ENCODE measurements at regions not wholly inside any gene's neighbourhood (a gene's known extent, or its start where the extent isn't known, plus 50 kb on each side); places are given as distances from the start of the nearest gene placed in this dataset.

DNA sequence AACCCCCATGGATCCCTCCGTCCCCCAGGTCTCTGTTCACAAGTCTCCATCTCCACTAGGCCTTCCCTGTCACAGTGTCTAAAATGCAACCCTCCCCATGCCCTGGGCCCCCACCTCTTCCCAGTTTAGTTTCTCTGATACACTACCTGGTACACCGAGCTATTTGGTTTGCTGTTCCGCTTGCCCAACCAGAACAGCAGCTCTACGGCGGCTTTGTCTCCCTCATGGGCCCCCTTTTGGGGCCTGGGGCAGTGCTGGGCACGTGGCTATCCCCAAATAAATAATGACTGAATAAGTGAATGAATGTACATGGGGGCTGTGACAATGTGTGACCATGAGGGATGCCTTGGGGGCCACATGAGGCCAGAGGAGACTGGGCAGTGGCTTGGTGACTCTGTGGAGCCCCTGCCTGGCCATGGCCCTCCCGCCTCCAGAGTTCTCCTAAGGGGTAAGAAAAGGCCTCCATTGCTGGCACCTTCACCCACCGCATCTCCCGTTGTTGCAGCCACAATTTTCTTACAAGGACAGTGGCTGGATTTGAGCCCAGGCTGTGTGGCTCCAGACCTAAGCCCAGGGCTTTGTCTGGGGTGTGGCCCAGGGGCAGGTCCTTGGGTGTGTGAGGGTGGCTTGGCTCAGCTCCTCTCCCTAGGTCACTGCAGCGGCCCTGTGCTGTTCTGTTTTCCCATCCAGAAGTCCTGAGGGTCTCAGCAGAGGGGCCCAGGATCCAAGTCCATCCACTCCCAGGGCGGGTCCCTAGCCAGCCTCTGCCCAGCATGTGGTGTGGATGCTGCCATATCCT, 408.5 kb upstream of the SULF2 start:
- no peaks in the 10 kb centered on the region for H3K36me3 ChIP-seq
- peaks cover 0 to 41% of the 10 kb centered on the region in 2 donors for H3K27me3 ChIP-seq
- intact Hi-C loops (cut with DNase I; ENCODE audit: low total_unique reads) = no loop called here
- H3K4me3 ChIP-seq = no peak overlapping the region
- no peaks in the 10 kb centered on the region for H3K9me3 ChIP-seq
- no peaks in the 10 kb centered on the region for H3K4me1 ChIP-seq
- no peak overlapping the region for H3K27ac ChIP-seq
- TF ChIP-seq, protein P1, sequence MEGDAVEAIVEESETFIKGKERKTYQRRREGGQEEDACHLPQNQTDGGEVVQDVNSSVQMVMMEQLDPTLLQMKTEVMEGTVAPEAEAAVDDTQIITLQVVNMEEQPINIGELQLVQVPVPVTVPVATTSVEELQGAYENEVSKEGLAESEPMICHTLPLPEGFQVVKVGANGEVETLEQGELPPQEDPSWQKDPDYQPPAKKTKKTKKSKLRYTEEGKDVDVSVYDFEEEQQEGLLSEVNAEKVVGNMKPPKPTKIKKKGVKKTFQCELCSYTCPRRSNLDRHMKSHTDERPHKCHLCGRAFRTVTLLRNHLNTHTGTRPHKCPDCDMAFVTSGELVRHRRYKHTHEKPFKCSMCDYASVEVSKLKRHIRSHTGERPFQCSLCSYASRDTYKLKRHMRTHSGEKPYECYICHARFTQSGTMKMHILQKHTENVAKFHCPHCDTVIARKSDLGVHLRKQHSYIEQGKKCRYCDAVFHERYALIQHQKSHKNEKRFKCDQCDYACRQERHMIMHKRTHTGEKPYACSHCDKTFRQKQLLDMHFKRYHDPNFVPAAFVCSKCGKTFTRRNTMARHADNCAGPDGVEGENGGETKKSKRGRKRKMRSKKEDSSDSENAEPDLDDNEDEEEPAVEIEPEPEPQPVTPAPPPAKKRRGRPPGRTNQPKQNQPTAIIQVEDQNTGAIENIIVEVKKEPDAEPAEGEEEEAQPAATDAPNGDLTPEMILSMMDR (IDR thresholded peaks at IDR 0.05) = no peak
- no peak for DNase-seq

DNA sequence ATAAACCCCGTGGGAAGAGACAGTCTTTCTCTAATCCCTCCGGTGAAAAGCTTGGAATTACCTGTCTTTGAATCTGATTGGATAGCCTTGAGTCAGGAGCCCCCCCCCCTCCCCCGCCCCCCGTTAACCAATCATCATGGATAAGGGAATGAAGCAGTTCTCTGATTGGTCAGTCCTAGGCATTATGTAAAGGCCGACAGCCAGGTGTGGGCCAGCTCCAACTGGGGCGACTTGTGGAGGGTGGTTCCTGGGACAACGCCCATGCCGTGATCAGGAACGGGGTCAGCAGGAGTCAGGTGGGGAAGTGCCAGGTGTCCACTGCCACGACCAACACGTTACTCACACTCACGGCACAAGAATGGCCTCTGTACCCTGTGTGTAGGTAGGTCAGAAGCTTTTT, 406.8 kb upstream of the SULF2 start:
- no peaks in the 10 kb centered on the region for H3K36me3 ChIP-seq
- TF ChIP-seq, protein P1 (IDR thresholded peaks at IDR 0.05) = no peak
- peaks cover 0 to 27% of the 10 kb centered on the region in 2 donors for H3K27me3 ChIP-seq
- no peak overlapping the region for H3K27ac ChIP-seq
- H3K9me3 ChIP-seq = no peaks in the 10 kb centered on the region
- DNase-seq = no peak
- intact Hi-C loops (cut with DNase I; ENCODE audit: low total_unique reads) = no loop called here
- H3K4me1 ChIP-seq = no peaks in the 10 kb centered on the region
- no peak overlapping the region for H3K4me3 ChIP-seq

DNA sequence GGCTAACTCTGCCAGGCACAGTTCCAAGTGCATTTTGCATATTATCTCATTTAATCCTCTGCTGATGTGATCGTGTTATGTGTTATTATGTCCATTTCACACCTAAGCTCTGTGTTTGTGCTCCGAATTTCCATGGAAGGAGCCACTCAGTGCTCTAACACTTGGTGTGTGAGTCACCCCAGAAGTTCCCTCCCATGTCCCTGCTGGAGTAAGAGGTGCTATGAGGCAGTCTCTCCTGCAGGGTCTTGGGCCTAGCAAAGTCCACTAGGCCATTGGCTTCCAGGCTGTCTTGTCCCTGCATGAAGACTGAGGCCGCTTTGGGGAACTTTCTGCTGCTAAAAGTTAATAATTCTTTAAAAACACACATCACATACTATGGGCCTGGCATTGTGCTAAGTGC, 405.9 kb upstream of the SULF2 start:
- intact Hi-C loops (cut with DNase I; ENCODE audit: low total_unique reads) = no loop called here
- DNase-seq = no peak
- Histone ChIP-seq H3K36me3 (no peaks in the 10 kb centered on the region), H3K4me3 (no peak overlapping the region), H3K9me3 (no peaks in the 10 kb centered on the region), H3K4me1 (no peaks in the 10 kb centered on the region), H3K27me3 (peaks cover 0 to 20% of the 10 kb centered on the region in 2 donors), H3K27ac (no peak overlapping the region)
- TF ChIP-seq, protein P1 (IDR thresholded peaks at IDR 0.05) = no peak

DNA sequence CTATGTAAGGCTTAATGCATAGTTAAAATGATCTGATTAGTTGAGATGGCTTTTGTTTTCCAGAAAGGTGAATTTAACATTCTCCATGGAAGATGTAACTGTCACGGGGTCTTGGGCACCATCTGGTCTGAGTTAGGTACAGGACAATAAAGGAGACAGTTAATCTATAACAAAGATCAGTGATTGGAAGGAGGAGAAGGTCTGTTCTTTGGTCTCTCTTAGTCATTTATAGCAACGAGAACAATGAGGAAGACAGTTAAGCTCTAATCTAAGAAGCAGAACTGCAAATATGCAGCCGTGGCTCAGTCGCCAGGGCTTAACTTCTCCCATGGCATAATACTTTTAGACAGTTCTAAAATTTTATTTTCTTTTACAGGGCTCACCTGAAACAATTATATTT, 405.5 kb upstream of the SULF2 start:
- H3K27me3 ChIP-seq = peaks cover 0 to 15% of the 10 kb centered on the region in 2 donors
- no peak overlapping the region for H3K4me3 ChIP-seq
- no peaks in the 10 kb centered on the region for H3K4me1 ChIP-seq
- DNase-seq = no peak
- H3K9me3 ChIP-seq = no peaks in the 10 kb centered on the region
- intact Hi-C loops (cut with DNase I; ENCODE audit: low total_unique reads) = no loop called here
- TF ChIP-seq, protein P1 (IDR thresholded peaks at IDR 0.05) = no peak
- no peaks in the 10 kb centered on the region for H3K36me3 ChIP-seq
- H3K27ac ChIP-seq = no peak overlapping the region

DNA sequence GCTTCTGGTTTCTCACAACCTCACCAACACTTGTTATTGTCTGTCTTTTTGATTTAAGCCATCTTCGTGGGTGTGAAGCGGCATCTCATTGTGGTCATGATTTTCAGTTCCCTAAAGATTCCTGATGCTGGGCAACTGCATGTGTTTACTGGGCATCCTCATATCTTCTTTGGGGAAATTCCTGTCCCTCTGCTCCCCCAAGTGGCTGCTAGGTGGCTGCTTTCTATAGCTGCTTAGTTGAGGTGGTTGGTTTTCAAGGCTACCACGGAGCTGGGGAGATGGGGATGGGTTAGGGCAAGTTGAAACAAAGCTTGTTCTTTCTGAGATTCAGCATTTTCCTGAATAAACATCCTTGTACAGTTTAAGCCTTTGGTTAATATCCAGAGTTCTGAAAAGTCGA, 403.9 kb upstream of the SULF2 start:
- Histone ChIP-seq H3K4me3 (no peak overlapping the region), H3K36me3 (no peaks in the 10 kb centered on the region), H3K9me3 (no peaks in the 10 kb centered on the region), H3K4me1 (no peaks in the 10 kb centered on the region), H3K27me3 (no peaks in the 10 kb centered on the region), H3K27ac (no peak overlapping the region)
- intact Hi-C loops (cut with DNase I; ENCODE audit: low total_unique reads) = no loop called here
- TF ChIP-seq, protein P1 (IDR thresholded peaks at IDR 0.05) = no peak
- DNase-seq = no peak
